Liver (tissue), 3 donors: ENCODE measurements at regions not wholly inside any gene's neighbourhood (a gene's known extent, or its start where the extent isn't known, plus 50 kb on each side); places are given as distances from the start of the nearest gene placed in this dataset.

Experiments used
- ATF3 ChIP-seq: IDR thresholded peaks from 2 replicates; pipeline ENCODE4 v1.6.1; 2016; ENCODE audit warnings: antibody characterized with exemption
- CTCF ChIP-seq: fragments of 150-350 bp; IDR thresholded peaks from 2 replicates; pipeline ENCODE4 v1.5.1; 2017; ENCODE audit warnings: improper control_type of control experiment, low read depth, low read length; ENCODE audit not compliant: missing input control
- EGR1 ChIP-seq, 2 donors: IDR thresholded peaks; 2 replicates each; pipeline ENCODE4 v1.6.1; 2016 to 2018; ENCODE audit warnings: antibody characterized with exemption in 2 of 2, low read depth in 2 of 2
- FOXA1 ChIP-seq: IDR thresholded peaks from 2 replicates; pipeline ENCODE4 v1.6.1; 2016; ENCODE audit warnings: antibody characterized with exemption
- GABPA ChIP-seq, 2 donors: IDR thresholded peaks in 1 of 2; conservative IDR thresholded peaks in 1 of 2; 2 replicates each; pipeline ENCODE4 v1.6.1; 2016; ENCODE audit warnings: antibody characterized with exemption in 2 of 2, mild to moderate bottlenecking in 1 of 2, moderate library complexity in 1 of 2
- JUND ChIP-seq, 2 donors: IDR thresholded peaks; 2 replicates each; pipeline ENCODE4 v1.6.1; 2016; ENCODE audit warnings: antibody characterized with exemption in 2 of 2
- MAX ChIP-seq: IDR thresholded peaks from 2 replicates; pipeline ENCODE4 v1.6.1; 2016; ENCODE audit warnings: antibody characterized with exemption
- NR2F2 ChIP-seq: IDR thresholded peaks from 2 replicates; pipeline ENCODE4 v1.6.1; 2016; ENCODE audit warnings: antibody characterized with exemption
- RAD21 ChIP-seq, 2 donors: IDR thresholded peaks; 2 replicates each; pipeline ENCODE4 v1.6.1; 2016; ENCODE audit warnings: antibody characterized with exemption in 2 of 2, mild to moderate bottlenecking in 2 of 2
- SP1 ChIP-seq: IDR thresholded peaks from 2 replicates; pipeline ENCODE4 v1.6.1; 2018; ENCODE audit warnings: antibody characterized with exemption, mild to moderate bottlenecking
- TAF1 ChIP-seq: conservative IDR thresholded peaks from 2 replicates; pipeline ENCODE4 v1.6.1; 2016; ENCODE audit warnings: antibody characterized with exemption, mild to moderate bottlenecking
- YY1 ChIP-seq: IDR thresholded peaks from 2 replicates; pipeline ENCODE4 v1.6.1; 2016; ENCODE audit warnings: antibody characterized with exemption, mild to moderate bottlenecking
- ZBTB33 ChIP-seq: IDR thresholded peaks from 2 replicates; pipeline ENCODE4 v1.6.1; 2016; ENCODE audit warnings: antibody characterized with exemption
- TF ChIP-seq, protein P1 (sequence below): IDR thresholded peaks from 2 replicates; pipeline ENCODE4 v1.6.1; 2016; ENCODE audit warnings: antibody characterized with exemption, mild to moderate bottlenecking
- donor health status: healthy.
- donor health status: healthy.

DNA sequence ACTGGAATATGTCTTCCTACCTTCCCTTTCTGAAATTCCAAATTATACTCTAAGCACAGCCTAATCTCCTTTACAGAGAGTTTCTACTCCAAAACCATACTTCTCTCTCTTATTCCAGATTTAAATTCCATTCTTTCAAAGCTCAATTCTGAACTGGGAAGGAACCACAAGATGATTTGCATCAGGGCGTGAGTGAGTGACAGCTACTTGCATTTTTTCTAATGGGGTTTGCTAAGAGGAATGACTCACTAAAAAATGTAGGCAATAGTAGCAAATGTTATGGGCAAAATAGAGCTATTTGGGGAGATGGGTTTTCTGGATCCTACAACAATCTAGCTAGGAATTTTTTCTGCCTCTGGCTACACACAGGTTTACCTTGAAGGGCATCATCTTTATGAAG lies 244.6 kb upstream of the PSMD7 start:
- TF ChIP-seq CTCF (no peak), JUND (IDR thresholded peaks at IDR 0.05) (no peak), NR2F2 (no peak), TAF1 (no peak), RAD21 (IDR thresholded peaks at IDR 0.05) (no peak), ATF3 (no peak), MAX (no peak), YY1 (no peak), GABPA (IDR thresholded peaks at IDR 0.05 in 1 of 2, conservative IDR thresholded peaks at IDR 0.05 in 1 of 2) (no peak), ZBTB33 (no peak), FOXA1 (no peak), EGR1 (IDR thresholded peaks at IDR 0.05; ENCODE audit: low read depth in 2 of 2) (no peak), SP1 (no peak)
- TF ChIP-seq, protein P1, sequence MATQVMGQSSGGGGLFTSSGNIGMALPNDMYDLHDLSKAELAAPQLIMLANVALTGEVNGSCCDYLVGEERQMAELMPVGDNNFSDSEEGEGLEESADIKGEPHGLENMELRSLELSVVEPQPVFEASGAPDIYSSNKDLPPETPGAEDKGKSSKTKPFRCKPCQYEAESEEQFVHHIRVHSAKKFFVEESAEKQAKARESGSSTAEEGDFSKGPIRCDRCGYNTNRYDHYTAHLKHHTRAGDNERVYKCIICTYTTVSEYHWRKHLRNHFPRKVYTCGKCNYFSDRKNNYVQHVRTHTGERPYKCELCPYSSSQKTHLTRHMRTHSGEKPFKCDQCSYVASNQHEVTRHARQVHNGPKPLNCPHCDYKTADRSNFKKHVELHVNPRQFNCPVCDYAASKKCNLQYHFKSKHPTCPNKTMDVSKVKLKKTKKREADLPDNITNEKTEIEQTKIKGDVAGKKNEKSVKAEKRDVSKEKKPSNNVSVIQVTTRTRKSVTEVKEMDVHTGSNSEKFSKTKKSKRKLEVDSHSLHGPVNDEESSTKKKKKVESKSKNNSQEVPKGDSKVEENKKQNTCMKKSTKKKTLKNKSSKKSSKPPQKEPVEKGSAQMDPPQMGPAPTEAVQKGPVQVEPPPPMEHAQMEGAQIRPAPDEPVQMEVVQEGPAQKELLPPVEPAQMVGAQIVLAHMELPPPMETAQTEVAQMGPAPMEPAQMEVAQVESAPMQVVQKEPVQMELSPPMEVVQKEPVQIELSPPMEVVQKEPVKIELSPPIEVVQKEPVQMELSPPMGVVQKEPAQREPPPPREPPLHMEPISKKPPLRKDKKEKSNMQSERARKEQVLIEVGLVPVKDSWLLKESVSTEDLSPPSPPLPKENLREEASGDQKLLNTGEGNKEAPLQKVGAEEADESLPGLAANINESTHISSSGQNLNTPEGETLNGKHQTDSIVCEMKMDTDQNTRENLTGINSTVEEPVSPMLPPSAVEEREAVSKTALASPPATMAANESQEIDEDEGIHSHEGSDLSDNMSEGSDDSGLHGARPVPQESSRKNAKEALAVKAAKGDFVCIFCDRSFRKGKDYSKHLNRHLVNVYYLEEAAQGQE, result no peak
